Kidney (tissue), 13 donors: ENCODE measurements at regions not wholly inside any gene's neighbourhood (a gene's known extent, or its start where the extent isn't known, plus 50 kb on each side); places are given as distances from the start of the nearest gene placed in this dataset.

Experiments used
- DNase-seq, 5 donors: peaks; one replicate each; pipeline ENCODE4 v3.0.0-alpha.2; 2013 to 2020
- FAIRE-seq: peaks from 2 replicates; lab custom pipeline; 2012; peaks lifted over from hg19 to GRCh38; lab: Jason Lieb, UNC
- H3K27ac ChIP-seq, 2 donors: one replicate each; pipeline ENCODE4 v1.7.0; 2013; ENCODE audit warnings: low read depth in 2 of 2, low read length in 2 of 2, inconsistent platforms in 1 of 2
- H3K27me3 ChIP-seq: one replicate; pipeline ENCODE4 v1.7.1; 2013; ENCODE audit warnings: low read length, inconsistent platforms; ENCODE audit not compliant: control insufficient read depth, insufficient read depth
- H3K36me3 ChIP-seq, 3 donors: one replicate each; pipeline versions ENCODE4 v1.7.0 to v1.7.1; 2013; ENCODE audit warnings: low read length in 3 of 3, control low read depth in 1 of 3, inconsistent platforms in 1 of 3; ENCODE audit not compliant: insufficient read depth in 3 of 3, control insufficient read depth in 2 of 3
- H3K4me1 ChIP-seq, 3 donors: one replicate each; pipeline versions ENCODE4 v1.7.0 to v1.7.1; 2013; ENCODE audit warnings: low read length in 3 of 3, inconsistent platforms in 1 of 3, low read depth in 1 of 3; ENCODE audit not compliant: control insufficient read depth in 2 of 3, insufficient read depth in 2 of 3
- H3K4me3 ChIP-seq, 3 donors: one replicate each; pipeline versions ENCODE4 v1.7.0 to v1.8.1; 2013; ENCODE audit warnings: low read length in 3 of 3, control low read depth in 1 of 3, inconsistent platforms in 1 of 3
- H3K9ac ChIP-seq, 3 donors: one replicate each; pipeline versions ENCODE4 v1.7.0 to v1.7.1; 2013; ENCODE audit warnings: low read length in 3 of 3, control low read depth in 1 of 3, inconsistent platforms in 1 of 3
- H3K9me3 ChIP-seq, 3 donors: one replicate each; pipeline versions ENCODE4 v1.7.0 to v1.7.1; 2013; ENCODE audit warnings: low read length in 3 of 3, control low read depth in 1 of 3, inconsistent platforms in 1 of 3; ENCODE audit not compliant: control insufficient read depth in 2 of 3, insufficient read depth in 1 of 3
- intact Hi-C: fragments of 100-400 bp; cut with DNase I; formaldehyde crosslinking; loops from one replicate; pipeline ENCODE4 v1.11.1; 2022
- TF ChIP-seq, protein P1 (sequence below): IDR thresholded peaks from 3 replicates; pipeline ENCODE4 v1.5.1; 2012; ENCODE audit warnings: mild to moderate bottlenecking, moderate library complexity, borderline replicate concordance; ENCODE audit not compliant: insufficient read depth; ENCODE audit errors: extremely low read depth
- donor health status: control.
- donor health status: control.
- donor health status: control.
- donor health status: control.
- donor health status: control.
- donor health status: DM: yes; HTN: yes; CAD: no.
- donor health status: Normal renal cell carcinoma (clear cell type).

DNA sequence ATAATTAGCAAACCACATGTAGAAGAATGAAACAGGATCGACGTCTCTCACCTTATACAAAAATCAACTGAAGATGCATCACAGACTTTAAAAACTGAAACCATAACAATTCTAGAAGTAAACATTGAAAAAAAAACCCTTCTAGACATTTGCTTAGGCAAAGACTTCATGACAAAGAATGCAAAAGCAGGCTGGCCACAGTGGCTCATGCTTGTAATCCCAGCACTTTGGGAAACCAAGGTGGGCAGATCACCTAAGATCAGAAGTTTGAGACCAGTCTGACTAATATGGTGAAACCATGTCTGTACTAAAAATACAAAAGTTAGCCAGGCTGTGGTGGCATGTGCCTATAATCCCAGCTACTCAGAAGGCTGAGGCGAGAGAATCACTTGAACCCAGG lies 1351.7 kb downstream of the MRPL39 start:
- FAIRE-seq (no peak), DNase-seq (no peak)
- Histone ChIP-seq H3K27ac (no peak overlapping the region), H3K27me3 (no peaks in the 10 kb centered on the region), H3K4me1 (no peaks in the 10 kb centered on the region), H3K4me3 (no peak overlapping the region), H3K36me3 (no peaks in the 10 kb centered on the region), H3K9me3 (no peaks in the 10 kb centered on the region), H3K9ac (no peak overlapping the region)
- intact Hi-C loops: no loop called here
- TF ChIP-seq, protein P1, sequence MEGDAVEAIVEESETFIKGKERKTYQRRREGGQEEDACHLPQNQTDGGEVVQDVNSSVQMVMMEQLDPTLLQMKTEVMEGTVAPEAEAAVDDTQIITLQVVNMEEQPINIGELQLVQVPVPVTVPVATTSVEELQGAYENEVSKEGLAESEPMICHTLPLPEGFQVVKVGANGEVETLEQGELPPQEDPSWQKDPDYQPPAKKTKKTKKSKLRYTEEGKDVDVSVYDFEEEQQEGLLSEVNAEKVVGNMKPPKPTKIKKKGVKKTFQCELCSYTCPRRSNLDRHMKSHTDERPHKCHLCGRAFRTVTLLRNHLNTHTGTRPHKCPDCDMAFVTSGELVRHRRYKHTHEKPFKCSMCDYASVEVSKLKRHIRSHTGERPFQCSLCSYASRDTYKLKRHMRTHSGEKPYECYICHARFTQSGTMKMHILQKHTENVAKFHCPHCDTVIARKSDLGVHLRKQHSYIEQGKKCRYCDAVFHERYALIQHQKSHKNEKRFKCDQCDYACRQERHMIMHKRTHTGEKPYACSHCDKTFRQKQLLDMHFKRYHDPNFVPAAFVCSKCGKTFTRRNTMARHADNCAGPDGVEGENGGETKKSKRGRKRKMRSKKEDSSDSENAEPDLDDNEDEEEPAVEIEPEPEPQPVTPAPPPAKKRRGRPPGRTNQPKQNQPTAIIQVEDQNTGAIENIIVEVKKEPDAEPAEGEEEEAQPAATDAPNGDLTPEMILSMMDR: no peak

DNA sequence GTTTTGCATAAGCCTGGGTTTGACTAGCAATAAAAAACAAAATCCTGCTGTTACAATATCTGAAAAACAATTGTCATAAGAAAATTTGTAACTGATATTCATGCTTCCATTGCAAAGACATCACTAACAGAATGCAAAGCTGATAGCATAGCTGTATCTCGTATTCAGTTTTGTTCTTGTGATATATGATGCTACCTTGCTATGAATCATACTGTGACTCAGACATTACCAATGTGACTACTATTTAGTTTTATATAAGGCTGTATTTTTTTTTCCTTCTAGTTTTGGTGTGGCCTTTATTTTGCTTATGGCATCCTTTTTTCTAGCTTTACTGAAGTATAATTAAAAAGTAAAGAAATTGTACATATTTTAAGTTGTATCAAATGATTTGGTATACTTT lies 1381.8 kb downstream of the MRPL39 start:
- Histone ChIP-seq H3K36me3 (no peaks in the 10 kb centered on the region), H3K9me3 (no peaks in the 10 kb centered on the region), H3K9ac (no peak overlapping the region), H3K27ac (no peak overlapping the region), H3K4me1 (no peaks in the 10 kb centered on the region), H3K4me3 (no peak overlapping the region), H3K27me3 (no peaks in the 10 kb centered on the region)
- DNase-seq (no peak), FAIRE-seq (no peak)
- TF ChIP-seq, protein P1: no peak
- intact Hi-C loops: no loop called here

DNA sequence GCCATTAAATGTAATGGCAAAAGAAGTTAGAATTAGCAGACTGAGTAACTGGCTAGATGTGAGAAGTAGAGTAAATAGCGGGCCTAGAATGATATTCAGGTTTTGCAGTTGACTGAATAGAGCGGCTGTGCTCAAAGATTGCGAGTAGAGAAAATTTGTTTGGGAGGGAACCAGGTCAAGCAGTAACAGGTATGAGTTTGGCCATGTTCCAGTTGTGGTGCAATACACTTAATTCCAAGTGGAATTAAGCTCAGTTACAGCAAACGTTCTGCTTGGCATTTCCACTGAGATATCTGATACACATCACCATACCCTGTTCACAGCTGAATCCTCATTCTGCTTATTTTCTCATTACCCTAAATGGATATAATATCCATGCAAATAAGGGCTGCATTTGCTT lies 1382.9 kb downstream of the MRPL39 start:
- Histone ChIP-seq H3K9me3 (no peaks in the 10 kb centered on the region), H3K27me3 (no peaks in the 10 kb centered on the region), H3K4me3 (no peak overlapping the region), H3K9ac (no peak overlapping the region), H3K36me3 (no peaks in the 10 kb centered on the region), H3K4me1 (no peaks in the 10 kb centered on the region), H3K27ac (no peak overlapping the region)
- FAIRE-seq: no peak
- TF ChIP-seq, protein P1: no peak
- intact Hi-C loops: no loop called here
- DNase-seq: no peak

DNA sequence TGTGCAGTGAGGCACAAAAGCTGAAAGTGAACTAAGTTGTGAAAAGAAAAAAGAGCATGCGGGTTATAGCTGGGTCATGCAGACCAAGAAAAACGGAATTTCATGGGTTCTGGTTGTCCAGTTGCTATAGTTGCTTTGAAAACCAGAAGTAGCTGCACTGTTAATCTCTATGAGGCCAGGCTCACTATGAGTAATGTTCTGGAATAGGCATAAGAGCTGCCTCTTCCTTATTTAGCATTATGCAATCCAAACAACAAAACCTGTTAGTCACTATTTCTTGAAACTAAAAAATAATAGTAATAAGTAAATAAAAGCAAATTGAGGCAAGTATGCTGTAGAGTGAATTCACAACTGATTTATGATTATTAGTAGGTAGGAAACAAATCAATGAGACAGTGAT lies 1383.7 kb downstream of the MRPL39 start:
- H3K27ac ChIP-seq: no peak overlapping the region
- TF ChIP-seq, protein P1: no peak
- no peak overlapping the region for H3K9ac ChIP-seq
- peaks cover 0 to 2% (median 0%) of the 10 kb centered on the region in 3 donors for H3K9me3 ChIP-seq
- intact Hi-C loops: no loop called here
- no peak for FAIRE-seq
- no peaks in the 10 kb centered on the region for H3K36me3 ChIP-seq
- H3K4me3 ChIP-seq: no peak overlapping the region
- DNase-seq: no peak
- no peaks in the 10 kb centered on the region for H3K27me3 ChIP-seq
- no peaks in the 10 kb centered on the region for H3K4me1 ChIP-seq
